ENCODE measurements at regions not wholly inside any gene's neighbourhood (a gene's known extent, or its start where the extent isn't known, plus 50 kb on each side); places are given as distances from the start of the nearest gene placed in this dataset.

DNA sequence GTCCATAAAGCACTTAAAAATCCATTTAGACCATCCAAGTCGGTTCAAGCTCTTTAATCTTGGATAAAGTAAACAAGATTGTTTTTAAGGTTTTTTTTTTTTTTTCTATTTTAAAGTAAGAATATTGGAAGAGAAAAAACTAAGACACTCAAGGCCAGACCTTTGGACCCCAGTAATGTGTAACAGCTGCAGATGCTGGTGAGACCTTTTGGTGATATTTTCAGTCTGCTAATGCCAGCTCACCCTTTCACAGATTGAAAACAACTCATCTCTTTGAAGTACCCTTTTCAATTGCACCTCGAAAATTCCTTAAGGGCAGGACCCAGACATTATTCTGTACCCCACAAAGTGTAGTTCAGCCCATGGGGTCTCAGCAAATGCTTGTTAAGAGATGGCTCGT is 260.7 kb upstream of the CTNNB1 start:
- H3K36me3 ChIP-seq (ENCODE audit: control insufficient read depth in 4 of 4, insufficient read depth in 4 of 4, low read length in 4 of 4): no peaks in the 10 kb centered on the region
- no peak overlapping the region for H3K4me3 ChIP-seq
- TF ChIP-seq, protein P1, sequence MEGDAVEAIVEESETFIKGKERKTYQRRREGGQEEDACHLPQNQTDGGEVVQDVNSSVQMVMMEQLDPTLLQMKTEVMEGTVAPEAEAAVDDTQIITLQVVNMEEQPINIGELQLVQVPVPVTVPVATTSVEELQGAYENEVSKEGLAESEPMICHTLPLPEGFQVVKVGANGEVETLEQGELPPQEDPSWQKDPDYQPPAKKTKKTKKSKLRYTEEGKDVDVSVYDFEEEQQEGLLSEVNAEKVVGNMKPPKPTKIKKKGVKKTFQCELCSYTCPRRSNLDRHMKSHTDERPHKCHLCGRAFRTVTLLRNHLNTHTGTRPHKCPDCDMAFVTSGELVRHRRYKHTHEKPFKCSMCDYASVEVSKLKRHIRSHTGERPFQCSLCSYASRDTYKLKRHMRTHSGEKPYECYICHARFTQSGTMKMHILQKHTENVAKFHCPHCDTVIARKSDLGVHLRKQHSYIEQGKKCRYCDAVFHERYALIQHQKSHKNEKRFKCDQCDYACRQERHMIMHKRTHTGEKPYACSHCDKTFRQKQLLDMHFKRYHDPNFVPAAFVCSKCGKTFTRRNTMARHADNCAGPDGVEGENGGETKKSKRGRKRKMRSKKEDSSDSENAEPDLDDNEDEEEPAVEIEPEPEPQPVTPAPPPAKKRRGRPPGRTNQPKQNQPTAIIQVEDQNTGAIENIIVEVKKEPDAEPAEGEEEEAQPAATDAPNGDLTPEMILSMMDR (IDR thresholded peaks at IDR 0.05; ENCODE audit: control extremely low read depth, extremely low read depth): no peak
- no peaks in the 10 kb centered on the region for H3K9me3 ChIP-seq (ENCODE audit: control insufficient read depth in 4 of 4, insufficient read depth in 3 of 4, low read length in 3 of 4)
- WGBS, 2 donors: 63 to 71% methylated on average over 3 of the region's 3 CpGs
- ATAC-seq (ENCODE audit: insufficient read depth, low FRiP score): no peak
- H3K27me3 ChIP-seq (ENCODE audit: control insufficient read depth in 3 of 3, insufficient read depth in 3 of 3, low read length in 2 of 3): no peaks in the 10 kb centered on the region
- no peak overlapping the region for H3K9ac ChIP-seq (ENCODE audit: insufficient read depth in 1 of 2, low read length in 2 of 2)
- peaks cover 0 to 6% (median 0%) of the 10 kb centered on the region in 5 donors for H3K4me1 ChIP-seq (ENCODE audit: control insufficient read depth in 5 of 5, insufficient read depth in 5 of 5, low read length in 5 of 5)
- no peak for DNase-seq
- peak overlapping the region in 1 of 2 donors; percentile 94 for H3K27ac ChIP-seq (ENCODE audit: low read depth in 1 of 2, low read length in 1 of 2)

DNA sequence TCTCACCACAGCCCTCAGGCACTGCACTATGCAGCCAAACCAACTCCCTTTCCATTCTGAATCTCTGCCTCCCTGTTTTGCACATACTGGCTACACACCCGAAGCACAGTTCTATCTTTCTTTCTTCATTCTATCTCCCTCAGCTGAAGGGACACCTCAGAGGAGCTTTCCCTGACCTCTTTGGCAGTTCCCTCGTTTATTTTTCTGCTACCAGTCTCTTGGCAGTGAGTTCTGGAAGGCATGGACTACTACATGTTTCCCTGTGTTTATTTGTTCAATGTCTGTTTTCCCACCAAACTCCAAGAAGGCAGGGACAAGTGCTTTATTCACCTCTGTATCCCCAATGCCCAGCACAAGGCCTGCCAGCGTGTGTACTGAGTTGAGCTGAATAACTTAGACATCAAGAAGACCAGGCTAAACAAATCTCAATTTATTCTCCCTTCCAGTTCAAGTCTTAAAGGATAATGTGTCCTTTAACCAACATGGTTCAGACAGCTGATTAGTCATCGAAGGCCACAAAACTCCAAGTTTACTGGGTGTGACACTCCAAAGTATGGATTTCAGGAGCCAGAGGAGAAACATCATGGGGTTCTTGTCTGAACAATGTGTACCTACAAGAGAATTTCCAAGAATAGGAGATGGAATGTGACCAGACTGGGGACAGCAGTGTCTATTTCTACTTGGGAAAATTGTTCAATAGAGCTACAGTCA is 260.1 kb upstream of the CTNNB1 start:
- peak in 1 of 3 donors; percentile 1 for DNase-seq
- no peaks in the 10 kb centered on the region for H3K9me3 ChIP-seq (ENCODE audit: control insufficient read depth in 4 of 4, insufficient read depth in 3 of 4, low read length in 3 of 4)
- H3K4me3 ChIP-seq: no peak overlapping the region
- no peaks in the 10 kb centered on the region for H3K36me3 ChIP-seq (ENCODE audit: control insufficient read depth in 4 of 4, insufficient read depth in 4 of 4, low read length in 4 of 4)
- peaks cover 0 to 6% (median 0%) of the 10 kb centered on the region in 5 donors for H3K4me1 ChIP-seq (ENCODE audit: control insufficient read depth in 5 of 5, insufficient read depth in 5 of 5, low read length in 5 of 5)
- H3K27ac ChIP-seq (ENCODE audit: low read depth in 1 of 2, low read length in 1 of 2): peak overlapping the region in 1 of 2 donors; percentile 94
- WGBS, 2 donors: 45 to 71% methylated on average over 4 of the region's 4 CpGs
- TF ChIP-seq, protein P1 (IDR thresholded peaks at IDR 0.05; ENCODE audit: control extremely low read depth, extremely low read depth): no peak
- no peaks in the 10 kb centered on the region for H3K27me3 ChIP-seq (ENCODE audit: control insufficient read depth in 3 of 3, insufficient read depth in 3 of 3, low read length in 2 of 3)
- peak; percentile 56 for ATAC-seq (ENCODE audit: insufficient read depth, low FRiP score)
- H3K9ac ChIP-seq (ENCODE audit: insufficient read depth in 1 of 2, low read length in 2 of 2): no peak overlapping the region

DNA sequence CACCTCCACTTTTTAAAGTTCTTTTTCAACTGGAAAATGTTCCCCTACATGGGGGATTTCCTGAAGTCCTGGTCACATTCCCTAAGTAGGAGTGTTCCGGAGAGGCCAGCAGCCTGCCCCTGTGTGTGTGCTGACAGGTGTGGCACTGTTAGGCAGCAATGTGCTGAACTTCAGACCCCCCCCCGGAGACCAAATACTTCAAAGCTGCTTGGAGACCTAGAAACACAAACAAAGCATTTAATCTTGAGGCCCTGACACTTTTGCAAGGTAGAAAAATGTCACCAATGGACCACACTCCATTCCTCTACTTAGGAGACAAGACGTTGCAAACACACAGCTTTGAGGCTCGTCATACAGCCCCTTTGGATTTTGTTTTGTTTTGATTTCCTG is 259.6 kb upstream of the CTNNB1 start:
- TF ChIP-seq, protein P1 (IDR thresholded peaks at IDR 0.05; ENCODE audit: control extremely low read depth, extremely low read depth): no peak
- WGBS, 2 donors: 26 to 53% methylated on average over 4 of the region's 4 CpGs
- no peak overlapping the region for H3K4me3 ChIP-seq
- H3K27ac ChIP-seq (ENCODE audit: low read depth in 1 of 2, low read length in 1 of 2): peak overlapping the region in 1 of 2 donors; percentile 94
- peak; percentile 59 for ATAC-seq (ENCODE audit: insufficient read depth, low FRiP score)
- H3K9ac ChIP-seq (ENCODE audit: insufficient read depth in 1 of 2, low read length in 2 of 2): no peak overlapping the region
- peak; percentile 42 to 54 (median 53) for DNase-seq
- H3K27me3 ChIP-seq (ENCODE audit: control insufficient read depth in 3 of 3, insufficient read depth in 3 of 3, low read length in 2 of 3): no peaks in the 10 kb centered on the region
- no peaks in the 10 kb centered on the region for H3K9me3 ChIP-seq (ENCODE audit: control insufficient read depth in 4 of 4, insufficient read depth in 3 of 4, low read length in 3 of 4)
- no peaks in the 10 kb centered on the region for H3K36me3 ChIP-seq (ENCODE audit: control insufficient read depth in 4 of 4, insufficient read depth in 4 of 4, low read length in 4 of 4)
- peaks cover 0 to 6% (median 0%) of the 10 kb centered on the region in 5 donors for H3K4me1 ChIP-seq (ENCODE audit: control insufficient read depth in 5 of 5, insufficient read depth in 5 of 5, low read length in 5 of 5)

All from lung (tissue), 11 donors.